GM21717 (cell line): ENCODE measurements at regions not wholly inside any gene's neighbourhood (a gene's known extent, or its start where the extent isn't known, plus 50 kb on each side); places are given as distances from the start of the nearest gene placed in this dataset.

Experiments
- ATAC-seq: cut with Tn5 transposase; IDR thresholded peaks from one replicate; pipeline ENCODE4 v1.9.1; 2021; ENCODE audit warnings: mild to moderate bottlenecking, moderate library complexity; ENCODE audit not compliant: unreplicated experiment

DNA sequence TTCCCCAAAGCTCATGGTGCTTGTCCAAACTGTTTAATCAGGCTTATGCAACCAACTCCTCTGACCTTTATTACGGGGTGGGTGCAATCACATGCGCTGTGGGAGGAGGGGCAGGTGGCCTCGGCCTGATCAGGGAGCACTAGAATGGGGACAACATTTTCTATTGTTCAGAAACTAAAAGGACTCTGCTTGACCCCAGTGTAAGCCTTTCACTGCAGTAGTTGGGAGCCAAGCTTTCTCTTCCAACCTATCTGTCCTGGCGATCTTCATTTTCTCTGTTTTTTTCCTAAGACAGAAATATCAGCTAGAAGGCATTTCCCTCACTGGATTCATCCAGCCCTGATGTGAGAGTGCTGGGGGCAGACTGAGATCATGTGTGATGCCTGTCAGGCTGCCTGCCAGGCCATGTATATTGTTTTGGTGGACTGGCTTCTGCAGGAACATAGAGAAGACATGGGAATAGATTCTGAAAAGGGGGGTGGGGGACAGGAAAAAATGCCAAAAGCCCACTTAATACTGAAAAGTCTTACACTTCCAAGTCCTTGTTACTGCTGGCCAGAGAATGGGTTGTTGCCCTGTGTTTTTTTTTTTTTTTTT lies 627.0 kb upstream of the TBL1XR1 start:
- ATAC-seq, result no peak

DNA sequence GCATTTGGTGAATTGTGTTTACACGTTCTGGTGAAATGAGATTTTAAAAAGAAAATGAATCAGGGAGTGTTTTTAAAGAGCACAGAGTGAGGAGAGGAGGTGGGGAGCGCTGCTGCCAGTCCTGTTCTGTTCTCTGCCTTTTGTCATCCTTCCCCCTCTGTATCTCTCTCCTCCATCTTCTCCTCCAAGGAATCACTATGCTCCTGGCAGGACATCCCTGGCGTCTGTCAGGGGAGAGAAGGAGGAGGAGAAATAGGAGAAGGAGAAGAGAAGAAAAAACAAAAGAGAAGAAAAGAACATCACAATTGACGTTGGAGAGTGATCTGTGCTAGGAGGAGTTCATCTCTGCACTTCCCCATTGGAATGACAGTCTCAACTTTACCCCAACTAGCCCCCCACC lies 627.6 kb upstream of the TBL1XR1 start:
- ATAC-seq, result no peak

DNA sequence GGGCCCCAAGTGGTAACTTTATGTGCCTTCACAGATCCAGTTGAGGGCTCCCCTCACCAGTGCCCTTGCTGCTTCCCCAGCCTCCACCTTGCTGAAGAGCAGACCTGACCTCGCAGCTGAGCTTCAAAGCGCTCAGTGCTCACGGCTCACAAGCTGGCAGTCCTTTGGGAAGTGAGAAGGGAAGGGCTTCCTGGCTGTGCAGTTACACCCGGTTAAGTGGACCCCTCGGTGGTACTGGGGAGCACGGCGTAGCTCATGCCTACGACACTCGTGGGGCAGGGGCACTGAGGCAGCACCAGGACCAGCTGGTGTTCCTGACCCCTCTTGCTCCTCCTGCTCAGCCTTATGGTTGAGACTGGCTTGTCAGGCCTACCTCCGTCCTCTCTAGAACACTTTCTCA lies 629.0 kb upstream of the TBL1XR1 start:
- no peak for ATAC-seq

DNA sequence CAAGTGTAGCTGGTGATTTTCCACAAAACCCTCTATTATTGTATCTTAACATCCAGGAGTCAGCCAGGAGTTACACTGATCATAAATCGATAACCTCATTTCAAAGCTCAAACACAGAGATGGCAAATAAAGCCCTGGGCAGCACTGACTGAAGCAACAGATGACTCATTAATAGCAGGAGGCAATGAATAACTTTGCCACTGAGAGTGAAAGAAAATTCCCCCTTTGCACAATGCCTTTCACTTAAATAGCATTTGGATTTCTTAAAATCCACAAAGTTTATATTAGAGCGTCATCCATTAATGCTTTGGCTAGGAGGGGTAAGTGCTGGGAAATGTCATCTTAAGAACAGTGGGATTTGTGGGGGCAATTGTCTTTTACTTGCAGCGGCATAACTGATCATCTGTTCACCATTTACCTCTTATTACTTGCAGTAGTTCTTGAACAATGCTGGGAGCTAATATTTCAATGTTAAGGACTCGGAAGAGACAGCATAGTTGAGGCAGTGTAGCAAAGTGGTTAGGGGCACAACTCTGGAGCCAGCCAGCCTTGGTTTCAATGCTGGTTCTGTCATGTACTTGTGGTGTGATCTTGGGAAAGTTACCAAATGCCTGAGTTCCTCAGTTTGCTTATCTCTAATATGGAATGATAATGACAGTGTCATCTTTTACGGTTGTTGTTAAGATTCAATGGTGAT lies 630.4 kb upstream of the TBL1XR1 start:
- ATAC-seq, result peak; percentile 64

DNA sequence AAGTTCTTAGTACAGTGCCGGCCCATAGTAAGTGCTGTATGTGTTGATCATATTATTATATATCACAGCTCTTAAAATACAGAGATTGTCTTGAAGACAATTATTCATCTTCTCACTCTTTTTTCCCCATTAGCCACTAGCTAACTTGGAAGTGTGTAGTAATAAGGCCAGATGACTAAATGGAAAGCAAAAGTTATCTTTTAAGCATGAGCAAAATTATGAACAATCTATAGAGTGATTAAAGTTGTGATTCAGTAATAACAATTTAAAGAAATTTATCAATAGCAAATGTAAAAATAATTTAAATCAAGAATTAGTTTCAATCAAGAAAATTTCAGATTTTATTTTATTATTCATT lies 630.9 kb upstream of the TBL1XR1 start:
- no peak for ATAC-seq

DNA sequence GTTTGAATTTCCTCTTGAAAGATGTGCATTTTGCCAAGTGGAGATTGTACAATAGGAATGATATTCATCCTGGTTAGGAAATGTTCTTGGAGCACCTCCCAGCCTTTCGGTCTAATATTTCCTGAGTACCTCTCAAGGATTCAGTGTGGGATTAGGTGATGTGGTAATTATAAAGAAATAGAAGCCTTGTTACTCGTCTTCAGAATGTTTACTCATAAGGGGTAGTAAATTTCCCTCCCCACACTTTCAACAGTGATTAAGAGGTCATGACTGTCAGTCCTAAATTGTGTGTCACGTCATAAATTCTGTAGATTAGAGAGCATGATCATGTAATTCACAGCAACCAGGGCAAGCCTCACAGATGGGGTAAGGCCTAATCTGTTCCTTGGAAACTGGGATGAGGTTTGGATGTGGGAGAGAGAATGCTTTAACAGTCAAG lies 633.1 kb upstream of the TBL1XR1 start:
- ATAC-seq, result no peak

DNA sequence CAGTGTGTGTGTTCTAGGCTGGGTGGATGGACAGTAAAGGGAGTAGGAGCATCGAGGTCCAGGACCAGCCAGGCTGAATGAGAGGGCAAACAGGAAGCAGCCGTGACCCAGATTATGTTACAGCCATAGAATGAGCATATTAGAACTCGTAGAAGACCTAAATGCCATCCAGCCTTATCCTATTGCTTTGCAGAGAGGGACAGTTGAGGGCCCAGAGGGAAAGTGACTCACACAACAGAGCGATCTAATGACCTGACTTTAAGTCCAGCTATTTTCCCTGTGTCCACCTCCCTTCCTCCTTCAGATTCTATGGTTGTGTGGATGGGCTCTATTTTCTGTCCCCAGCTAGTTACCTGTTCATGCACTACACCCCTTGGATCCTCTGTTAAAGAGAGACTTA lies 634.1 kb upstream of the TBL1XR1 start:
- ATAC-seq, result no peak

DNA sequence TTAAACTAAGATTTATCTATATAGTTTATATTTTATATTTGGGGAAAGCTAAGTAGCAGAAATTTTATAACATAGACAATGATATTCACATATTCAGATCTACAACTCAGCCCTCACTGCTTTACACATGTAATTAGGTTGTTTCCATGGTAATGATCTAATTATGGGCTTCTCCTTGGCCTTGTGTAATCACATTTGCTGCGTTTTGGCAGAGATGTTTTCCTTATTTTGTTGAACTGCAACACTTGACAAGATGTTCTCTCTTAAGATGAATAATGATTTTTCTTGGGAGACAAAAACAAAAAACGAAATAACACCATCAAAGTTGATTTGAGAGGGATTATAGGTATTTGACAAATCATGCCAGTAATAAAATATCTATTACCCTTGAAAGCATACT lies 635.6 kb upstream of the TBL1XR1 start:
- ATAC-seq, result no peak

DNA sequence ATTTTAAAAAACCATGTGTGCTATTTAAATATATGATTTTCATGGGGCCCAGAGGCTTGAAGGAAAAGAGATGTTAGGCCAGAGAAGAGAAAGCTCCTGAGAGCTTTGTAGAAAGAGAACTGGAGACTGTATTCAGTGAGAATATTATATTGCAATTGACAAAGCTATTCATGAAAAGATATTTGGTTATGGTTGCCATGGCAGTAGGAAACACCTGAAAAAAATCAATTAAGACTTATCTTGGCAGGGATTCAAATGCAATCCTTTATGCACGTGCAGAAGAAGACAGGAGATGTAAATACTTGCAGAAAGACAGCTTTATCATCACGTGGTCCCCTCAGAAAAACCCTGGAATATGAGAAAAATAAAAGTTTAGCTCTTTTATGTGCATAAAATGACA lies 636.0 kb upstream of the TBL1XR1 start:
- ATAC-seq, result no peak

DNA sequence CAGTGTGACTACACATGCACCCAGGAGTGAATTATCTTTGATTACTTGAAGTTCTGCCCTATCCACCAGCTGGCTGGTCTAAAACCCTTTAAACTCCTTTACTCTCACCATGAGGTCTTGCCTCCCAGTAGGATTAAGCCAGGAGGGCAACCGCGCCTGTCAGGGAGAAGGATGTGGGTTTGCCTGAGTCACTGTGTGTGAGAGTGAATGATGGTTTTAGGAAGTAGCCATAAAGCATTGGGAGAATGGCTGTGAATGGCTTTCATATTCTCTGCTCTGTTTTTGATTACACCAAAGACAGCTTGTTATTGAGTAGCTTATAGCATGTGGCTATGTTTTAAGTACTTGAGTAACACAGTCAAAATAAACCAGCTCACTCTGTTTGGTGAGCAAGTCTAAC lies 637.7 kb upstream of the TBL1XR1 start:
- ATAC-seq, result no peak

DNA sequence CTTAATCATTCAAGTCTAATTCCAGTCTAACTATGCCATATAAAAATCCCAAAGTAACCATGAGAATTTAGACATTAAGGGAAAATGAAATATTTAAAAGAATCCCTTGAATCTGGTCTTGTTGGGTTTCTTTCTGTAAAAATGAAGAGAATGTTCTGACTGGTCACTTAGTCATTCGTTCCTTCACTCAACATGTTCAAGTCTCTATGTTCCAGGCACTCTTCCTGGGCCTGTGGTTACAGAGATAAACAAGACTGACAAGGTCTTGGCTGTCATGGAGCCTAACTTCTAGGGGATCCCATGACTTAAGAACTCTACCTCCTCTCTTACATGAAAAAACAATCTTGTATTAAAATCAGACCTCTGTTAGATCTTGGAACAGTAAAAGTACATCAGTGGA lies 638.6 kb upstream of the TBL1XR1 start:
- ATAC-seq, result no peak

DNA sequence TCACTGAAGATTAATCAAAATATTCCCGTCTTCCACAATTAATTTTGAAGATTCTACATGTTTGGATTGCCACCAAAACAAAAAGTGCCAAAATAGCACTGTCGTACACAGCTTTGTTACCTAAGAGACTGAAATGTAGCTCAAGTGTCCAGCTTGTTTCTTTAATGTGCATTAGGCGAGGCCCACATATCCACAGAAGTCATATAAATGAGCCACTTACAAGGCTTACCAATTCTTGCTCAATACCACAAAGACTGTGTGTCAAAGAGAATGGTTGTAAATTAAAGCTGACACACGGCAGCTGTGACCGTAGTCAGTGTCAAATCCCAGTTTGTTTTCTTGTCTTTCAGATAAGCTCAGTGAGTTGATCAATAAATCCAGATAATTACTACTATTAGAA lies 639.4 kb upstream of the TBL1XR1 start:
- ATAC-seq, result no peak

DNA sequence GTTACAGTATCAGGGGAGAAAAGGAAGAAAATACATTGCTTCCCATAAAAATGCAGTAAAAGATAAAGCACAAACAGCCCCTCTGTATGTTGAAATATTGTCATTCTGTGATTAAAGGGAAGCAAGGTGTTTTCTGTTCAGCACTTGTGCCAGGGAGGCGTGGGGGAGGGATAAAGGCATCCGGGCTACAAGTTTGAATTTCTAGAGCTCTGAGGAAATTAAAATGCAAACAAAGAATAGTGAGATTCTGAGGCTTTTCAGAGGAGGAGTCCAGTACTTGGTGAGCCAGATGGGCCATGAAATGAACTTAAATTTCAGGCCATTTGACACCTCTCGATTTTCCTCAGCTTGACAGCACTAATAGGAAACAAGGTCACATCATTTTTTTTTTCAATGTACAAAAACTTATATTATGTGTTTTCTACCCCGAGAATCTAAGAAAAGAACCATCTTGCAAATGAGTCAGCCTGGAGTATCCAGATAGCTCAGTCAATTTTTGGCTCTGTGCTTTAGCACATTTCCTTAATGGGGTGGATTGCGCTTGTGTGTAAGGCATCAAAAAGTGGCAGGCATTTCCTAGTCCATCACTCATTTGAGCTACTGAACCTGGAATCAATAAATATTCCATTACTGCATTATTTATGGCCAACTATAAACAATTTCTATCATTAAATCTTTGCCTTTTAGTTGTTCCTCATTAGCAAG lies 640.8 kb upstream of the TBL1XR1 start:
- ATAC-seq, result no peak

DNA sequence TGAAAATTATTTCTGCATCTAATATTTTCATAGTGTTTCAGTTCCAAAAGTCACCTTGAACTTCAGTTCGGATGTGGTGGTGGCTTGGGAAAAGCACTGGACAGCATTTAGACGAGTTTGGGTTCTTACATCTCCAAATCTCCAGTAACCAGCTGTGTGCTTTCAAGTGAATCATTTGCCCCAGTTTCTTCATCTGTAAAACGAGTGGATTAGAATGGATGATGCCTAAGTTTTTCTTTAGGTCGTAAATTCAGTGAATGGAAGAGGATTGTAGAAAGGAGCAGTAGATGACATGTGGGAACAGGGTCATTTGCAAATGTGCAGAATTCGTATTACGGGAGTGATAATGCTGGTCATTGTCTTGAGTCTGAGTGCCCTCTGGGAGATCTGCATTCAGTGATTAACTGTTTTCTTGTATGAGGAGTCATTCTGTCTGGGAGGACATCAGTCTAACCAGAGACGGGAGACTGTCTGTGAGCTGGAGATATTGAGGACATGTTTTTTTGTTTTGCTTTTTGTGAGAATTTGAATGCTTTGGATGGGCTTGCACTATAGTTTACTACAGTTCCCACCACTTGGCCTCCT lies 641.6 kb upstream of the TBL1XR1 start:
- no peak for ATAC-seq

DNA sequence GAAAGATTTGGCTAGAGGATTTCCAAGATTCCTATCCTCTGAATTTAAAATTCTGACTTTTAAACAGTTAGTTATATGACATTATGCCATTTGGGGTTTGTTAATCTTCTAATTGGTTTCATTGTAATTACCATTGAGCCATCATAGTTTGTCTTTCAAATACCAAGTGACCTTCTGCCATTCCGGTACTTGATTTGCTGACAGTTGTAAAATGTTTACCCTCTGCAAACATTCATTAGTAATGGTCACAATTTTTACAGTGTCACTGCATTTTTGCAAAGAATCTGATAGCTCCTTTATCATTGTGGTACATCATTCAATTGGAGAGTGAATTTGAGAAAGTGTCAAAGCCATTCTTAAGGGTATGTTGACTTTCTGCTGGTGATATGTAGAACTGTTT lies 645.0 kb upstream of the TBL1XR1 start:
- ATAC-seq, result no peak

DNA sequence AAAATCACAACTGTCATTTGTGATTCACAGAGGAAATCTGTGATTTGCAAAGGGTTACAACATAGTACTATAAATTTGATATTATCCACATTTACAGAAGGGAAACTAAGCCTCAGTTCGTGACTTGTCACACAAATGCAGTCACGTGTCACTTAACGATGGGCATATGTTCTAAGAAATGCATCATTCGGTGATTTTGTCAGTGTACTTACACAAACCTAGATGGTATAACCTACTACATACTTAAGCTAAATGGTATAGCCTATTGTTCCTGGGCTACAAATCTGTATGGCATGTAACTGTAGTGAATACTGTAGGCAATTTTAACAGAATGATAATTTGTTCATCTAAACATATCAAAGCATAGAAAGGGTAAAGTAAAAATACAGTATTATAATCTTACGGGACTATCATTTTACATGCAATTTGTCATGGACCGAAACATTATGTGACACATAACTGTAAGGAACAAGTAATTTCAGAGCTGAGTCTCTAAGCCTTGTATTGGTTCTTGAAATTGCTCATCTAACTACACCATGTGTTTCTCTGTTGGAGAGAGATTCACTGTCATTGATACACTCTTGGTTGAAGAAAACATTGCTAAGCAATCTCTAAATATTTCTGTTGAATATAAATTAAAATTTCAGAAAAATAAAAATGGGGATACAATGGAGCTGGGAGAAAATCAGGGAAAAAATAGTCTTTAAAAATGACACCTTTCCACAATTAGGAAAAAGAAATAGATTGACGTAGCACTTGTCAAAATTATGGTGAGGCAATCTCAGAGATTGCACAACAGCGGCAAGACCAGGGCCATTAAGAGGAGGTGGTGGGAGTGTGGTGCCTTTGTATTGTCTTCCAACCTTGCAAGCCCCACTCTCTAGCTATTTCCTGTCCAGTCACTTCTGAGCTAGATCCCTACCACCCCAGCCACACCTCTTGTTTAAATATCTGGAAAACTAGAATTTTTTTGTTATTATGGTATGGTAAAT lies 645.8 kb upstream of the TBL1XR1 start:
- no peak for ATAC-seq

DNA sequence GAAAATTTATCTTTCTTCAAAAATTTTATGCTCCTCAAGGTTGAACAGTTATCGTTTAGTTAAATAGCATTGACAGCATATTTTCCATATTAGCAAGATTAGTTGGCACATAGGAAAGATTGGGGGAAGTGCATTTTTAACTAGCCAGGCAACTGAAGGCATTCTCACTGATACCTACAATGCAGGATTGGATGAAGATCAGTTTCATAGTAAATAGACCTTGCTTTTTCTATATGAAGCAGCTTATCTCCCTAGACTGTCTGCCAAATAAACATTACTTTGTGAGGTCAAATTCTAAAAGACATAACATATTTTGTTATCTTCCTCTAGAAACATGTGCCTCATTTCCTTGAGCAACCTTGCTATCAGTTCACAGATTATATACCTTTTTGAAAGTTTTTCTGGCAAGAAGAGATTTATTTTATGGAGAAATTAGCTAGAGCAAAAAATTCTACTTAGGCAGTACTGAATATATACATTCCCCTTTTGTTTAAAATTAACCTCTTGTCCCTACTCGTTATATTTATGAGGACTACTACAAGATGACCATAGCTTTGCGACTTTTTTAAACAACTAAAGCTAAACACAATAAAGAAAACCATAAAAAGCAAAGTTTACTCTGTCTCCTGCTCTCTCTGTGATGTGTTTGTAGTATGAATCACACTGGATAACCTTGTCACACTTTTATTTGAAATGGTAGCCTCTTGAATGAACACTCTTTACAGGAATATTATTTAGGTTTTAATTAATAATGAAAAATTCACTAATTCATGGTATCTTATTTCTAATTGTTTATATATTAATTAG lies 654.9 kb upstream of the TBL1XR1 start:
- ATAC-seq, result no peak

DNA sequence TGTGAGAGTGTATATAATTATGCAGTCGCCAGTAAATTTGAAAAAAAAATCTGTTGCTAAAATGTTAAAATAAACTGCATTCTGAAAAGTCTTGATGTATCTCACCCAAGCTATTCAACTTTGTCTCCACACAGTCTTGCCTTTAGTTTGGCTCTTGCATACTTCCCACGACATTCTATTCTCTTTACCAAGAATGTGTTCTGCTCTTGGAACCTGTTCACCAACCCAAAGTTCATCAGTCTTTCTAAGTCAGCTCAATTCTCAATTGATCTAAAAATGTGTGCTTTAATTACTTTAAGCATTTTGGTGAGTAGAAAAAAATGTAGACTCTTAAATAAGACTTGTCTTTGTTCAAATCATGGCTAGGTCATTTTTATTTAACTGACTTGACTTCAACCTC lies 657.7 kb upstream of the TBL1XR1 start:
- ATAC-seq, result no peak

DNA sequence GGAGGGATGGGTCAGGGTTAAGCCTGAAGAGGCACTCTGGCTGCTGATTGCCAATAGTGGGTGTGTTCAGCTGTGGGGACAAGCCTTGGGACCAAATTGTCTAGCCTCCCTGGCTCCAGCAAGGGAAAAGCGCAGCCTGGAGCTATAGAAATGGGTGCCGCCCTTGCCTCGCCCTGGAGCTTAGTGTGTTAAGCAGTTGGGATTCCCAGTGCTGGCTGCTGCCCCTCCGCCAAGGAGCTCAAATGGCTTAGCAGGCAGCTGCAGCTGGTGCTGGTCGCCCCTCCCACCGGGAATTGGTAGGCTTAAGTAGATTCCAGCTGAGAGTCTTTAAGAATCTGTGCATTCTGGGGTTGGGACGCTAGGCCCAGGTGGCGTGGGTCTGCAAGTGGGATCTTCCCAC lies 662.9 kb upstream of the TBL1XR1 start:
- ATAC-seq, result no peak

DNA sequence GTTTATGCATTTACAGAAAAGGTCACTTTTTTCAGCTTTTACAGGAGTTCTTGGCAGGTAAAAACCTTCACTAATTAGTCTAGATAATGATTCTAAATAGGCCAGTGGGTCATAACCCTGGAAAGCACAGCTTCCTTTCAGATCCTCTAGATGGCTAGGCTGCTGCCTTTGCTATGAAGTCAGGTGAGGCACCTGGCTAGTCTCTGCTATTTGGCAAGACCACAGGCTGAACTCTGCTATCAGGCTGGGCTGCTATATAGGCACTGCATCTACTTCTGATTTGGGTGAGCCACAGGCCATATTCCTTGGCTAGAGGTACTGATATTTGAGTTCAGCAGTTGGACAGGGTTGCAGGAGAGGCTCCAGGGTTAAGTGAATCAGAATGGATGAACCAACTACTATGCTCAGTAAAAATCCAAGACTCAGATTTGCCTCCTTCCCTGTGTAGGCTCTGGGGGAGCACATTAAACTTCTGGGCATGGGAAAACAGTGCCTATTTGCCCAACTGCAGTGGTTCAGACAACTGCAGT lies 665.7 kb upstream of the TBL1XR1 start:
- ATAC-seq, result no peak
